Suprapubic skin (tissue), 4 donors: ENCODE measurements at regions not wholly inside any gene's neighbourhood (a gene's known extent, or its start where the extent isn't known, plus 50 kb on each side); places are given as distances from the start of the nearest gene placed in this dataset.

Experiments
- POLR2A ChIP-seq, 2 donors: fragments of 450-650 bp; IDR thresholded peaks; one replicate each; pipeline ENCODE4 v1.6.1; 2017; ENCODE audit warnings: antibody characterized with exemption in 2 of 2, mild to moderate bottlenecking in 2 of 2, moderate library complexity in 2 of 2
- POLR2AphosphoS5 ChIP-seq, 3 donors: sonication (generic); formaldehyde crosslinking; IDR thresholded peaks; one replicate each; pipeline ENCODE4 v1.6.1; 2017; ENCODE audit warnings: antibody characterized with exemption in 3 of 3
- TF ChIP-seq, protein P1 (sequence below), 2 donors: fragments of 200-600 bp in 1 of 2; fragments of 450-650 bp in 1 of 2; sonication (generic) in 1 of 2; IDR thresholded peaks; one replicate each; pipeline ENCODE4 v1.5.1; 2016 to 2019; ENCODE audit warnings: antibody characterized with exemption in 2 of 2, mild to moderate bottlenecking in 1 of 2, moderate library complexity in 1 of 2

DNA sequence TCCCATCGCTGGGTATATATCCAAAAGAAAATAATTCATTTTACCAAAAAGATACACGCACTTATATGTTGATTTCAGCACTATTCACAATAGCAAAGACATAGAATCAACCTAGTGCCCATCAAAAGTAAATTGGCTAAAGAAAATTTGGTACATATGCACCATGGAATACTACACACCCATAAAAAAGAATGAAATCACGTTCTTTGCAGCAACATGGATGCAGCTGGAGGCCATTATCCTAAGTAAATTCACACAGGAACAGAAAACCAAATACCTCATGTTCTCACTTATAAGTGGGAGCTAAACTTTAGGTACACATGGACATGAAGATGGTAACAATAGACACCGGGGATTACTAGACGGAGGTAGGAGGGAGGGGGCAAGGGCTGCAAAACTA lies 50.0 kb upstream of the ZNF644 start:
- TF ChIP-seq, protein P1, sequence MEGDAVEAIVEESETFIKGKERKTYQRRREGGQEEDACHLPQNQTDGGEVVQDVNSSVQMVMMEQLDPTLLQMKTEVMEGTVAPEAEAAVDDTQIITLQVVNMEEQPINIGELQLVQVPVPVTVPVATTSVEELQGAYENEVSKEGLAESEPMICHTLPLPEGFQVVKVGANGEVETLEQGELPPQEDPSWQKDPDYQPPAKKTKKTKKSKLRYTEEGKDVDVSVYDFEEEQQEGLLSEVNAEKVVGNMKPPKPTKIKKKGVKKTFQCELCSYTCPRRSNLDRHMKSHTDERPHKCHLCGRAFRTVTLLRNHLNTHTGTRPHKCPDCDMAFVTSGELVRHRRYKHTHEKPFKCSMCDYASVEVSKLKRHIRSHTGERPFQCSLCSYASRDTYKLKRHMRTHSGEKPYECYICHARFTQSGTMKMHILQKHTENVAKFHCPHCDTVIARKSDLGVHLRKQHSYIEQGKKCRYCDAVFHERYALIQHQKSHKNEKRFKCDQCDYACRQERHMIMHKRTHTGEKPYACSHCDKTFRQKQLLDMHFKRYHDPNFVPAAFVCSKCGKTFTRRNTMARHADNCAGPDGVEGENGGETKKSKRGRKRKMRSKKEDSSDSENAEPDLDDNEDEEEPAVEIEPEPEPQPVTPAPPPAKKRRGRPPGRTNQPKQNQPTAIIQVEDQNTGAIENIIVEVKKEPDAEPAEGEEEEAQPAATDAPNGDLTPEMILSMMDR (IDR thresholded peaks at IDR 0.05), result no peak
- no peak for TF ChIP-seq POLR2AphosphoS5 (IDR thresholded peaks at IDR 0.05)
- no peak for TF ChIP-seq POLR2A (IDR thresholded peaks at IDR 0.05)
